K562 (cell line): ENCODE measurements at regions not wholly inside any gene's neighbourhood (a gene's known extent, or its start where the extent isn't known, plus 50 kb on each side); places are given as distances from the start of the nearest gene placed in this dataset.

ENCODE experiments used
- CTCF ChIP-seq, 3 experiments: IDR thresholded peaks in 2 of 3; conservative IDR thresholded peaks in 1 of 3; 2 replicates each; pipeline ENCODE4 v1.5.1; 2011 to 2012; ENCODE audit warnings: low read length in 3 of 3, mild to moderate bottlenecking in 3 of 3, control low read depth in 2 of 3, improper control_type of control experiment in 1 of 3, inconsistent platforms in 1 of 3, low read depth in 1 of 3, mixed read lengths in 1 of 3, moderate library complexity in 1 of 3; ENCODE audit not compliant: insufficient read depth in 2 of 3
- DLX4 ChIP-seq: fragments of 250-450 bp; sonication (Bioruptor Pico); IDR thresholded peaks from 2 replicates; pipeline ENCODE4 v1.6.1; 2021; ENCODE audit warnings: mild to moderate bottlenecking
- HDAC8 ChIP-seq: fragments of 450-650 bp; IDR thresholded peaks from 2 replicates; pipeline ENCODE4 v1.6.1; 2016; ENCODE audit warnings: mild to moderate bottlenecking, missing genetic modification characterization, moderate library complexity, missing compliant biosample characterization
- JUNB ChIP-seq: fragments of 450-650 bp; formaldehyde crosslinking; conservative IDR thresholded peaks from 2 replicates; pipeline ENCODE4 v1.4.0; 2020; ENCODE audit warnings: mild to moderate bottlenecking
- LARP7 ChIP-seq: fragments of 450-650 bp; IDR thresholded peaks from 2 replicates; pipeline ENCODE4 v1.6.1; 2016
- NR1H2 ChIP-seq: sonication (generic); formaldehyde crosslinking; IDR thresholded peaks from 2 replicates; pipeline ENCODE4 v1.4.0; 2020; ENCODE audit warnings: mild to moderate bottlenecking, missing genetic modification reagents
- PATZ1 ChIP-seq: fragments of 250-450 bp; sonication (Bioruptor Pico); IDR thresholded peaks from 2 replicates; pipeline ENCODE4 v1.5.0; 2020; ENCODE audit warnings: mild to moderate bottlenecking, borderline replicate concordance
- TF ChIP-seq, protein P1 (sequence below): fragments of 450-650 bp; IDR thresholded peaks from 2 replicates; pipeline ENCODE4 v1.6.1; 2016; ENCODE audit warnings: borderline replicate concordance
- TF ChIP-seq, protein P2 (sequence below): fragments of 250-450 bp; sonication (Bioruptor Pico); IDR thresholded peaks from 2 replicates; pipeline ENCODE4 v1.5.0; 2021

DNA sequence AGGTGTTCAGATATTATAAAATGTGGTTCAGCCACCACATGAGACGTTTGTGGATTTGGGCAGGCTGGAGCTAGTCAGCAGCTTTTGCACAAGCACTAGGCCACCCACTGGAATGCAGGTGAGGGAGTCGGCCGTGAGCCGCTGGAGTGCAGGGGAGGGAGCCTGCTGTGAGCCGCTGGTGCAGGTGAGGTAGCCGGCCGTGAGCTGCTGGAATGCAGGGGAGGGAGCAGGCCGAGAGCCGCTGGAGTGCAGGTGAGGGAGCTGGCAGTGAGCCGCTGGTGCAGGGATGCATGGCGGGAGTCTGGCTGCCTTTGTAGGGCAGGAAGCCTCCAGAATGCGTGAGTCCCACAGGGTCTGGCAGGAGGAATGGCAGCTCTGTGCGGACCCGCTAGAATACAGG lies 1907.6 kb upstream of the DEFB115 start:
- no peak for TF ChIP-seq NR1H2
- no peak for TF ChIP-seq LARP7
- no peak for TF ChIP-seq CTCF (IDR thresholded peaks at IDR 0.05 in 2 of 3, conservative IDR thresholded peaks at IDR 0.05 in 1 of 3; ENCODE audit: insufficient read depth in 2 of 3, low read depth in 1 of 3, low read length in 3 of 3)
- TF ChIP-seq, protein P1, sequence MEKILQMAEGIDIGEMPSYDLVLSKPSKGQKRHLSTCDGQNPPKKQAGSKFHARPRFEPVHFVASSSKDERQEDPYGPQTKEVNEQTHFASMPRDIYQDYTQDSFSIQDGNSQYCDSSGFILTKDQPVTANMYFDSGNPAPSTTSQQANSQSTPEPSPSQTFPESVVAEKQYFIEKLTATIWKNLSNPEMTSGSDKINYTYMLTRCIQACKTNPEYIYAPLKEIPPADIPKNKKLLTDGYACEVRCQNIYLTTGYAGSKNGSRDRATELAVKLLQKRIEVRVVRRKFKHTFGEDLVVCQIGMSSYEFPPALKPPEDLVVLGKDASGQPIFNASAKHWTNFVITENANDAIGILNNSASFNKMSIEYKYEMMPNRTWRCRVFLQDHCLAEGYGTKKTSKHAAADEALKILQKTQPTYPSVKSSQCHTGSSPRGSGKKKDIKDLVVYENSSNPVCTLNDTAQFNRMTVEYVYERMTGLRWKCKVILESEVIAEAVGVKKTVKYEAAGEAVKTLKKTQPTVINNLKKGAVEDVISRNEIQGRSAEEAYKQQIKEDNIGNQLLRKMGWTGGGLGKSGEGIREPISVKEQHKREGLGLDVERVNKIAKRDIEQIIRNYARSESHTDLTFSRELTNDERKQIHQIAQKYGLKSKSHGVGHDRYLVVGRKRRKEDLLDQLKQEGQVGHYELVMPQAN = no peak
- TF ChIP-seq, protein P2, sequence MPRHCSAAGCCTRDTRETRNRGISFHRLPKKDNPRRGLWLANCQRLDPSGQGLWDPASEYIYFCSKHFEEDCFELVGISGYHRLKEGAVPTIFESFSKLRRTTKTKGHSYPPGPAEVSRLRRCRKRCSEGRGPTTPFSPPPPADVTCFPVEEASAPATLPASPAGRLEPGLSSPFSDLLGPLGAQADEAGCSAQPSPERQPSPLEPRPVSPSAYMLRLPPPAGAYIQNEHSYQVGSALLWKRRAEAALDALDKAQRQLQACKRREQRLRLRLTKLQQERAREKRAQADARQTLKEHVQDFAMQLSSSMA (CRISPR knock-in tag) = no peak
- no peak for TF ChIP-seq DLX4
- no peak for TF ChIP-seq PATZ1 (CRISPR knock-in tag)
- TF ChIP-seq HDAC8 = no peak
- no peak for TF ChIP-seq JUNB (CRISPR knock-in tag)
